ENCODE measurements at regions not wholly inside any gene's neighbourhood (a gene's known extent, or its start where the extent isn't known, plus 50 kb on each side); places are given as distances from the start of the nearest gene placed in this dataset.
"Not testable (repeated sequence)": the region's sequence is repeated elsewhere in the genome, so short reads cannot be mapped to it uniquely, and the experiment has no call there.

DNA sequence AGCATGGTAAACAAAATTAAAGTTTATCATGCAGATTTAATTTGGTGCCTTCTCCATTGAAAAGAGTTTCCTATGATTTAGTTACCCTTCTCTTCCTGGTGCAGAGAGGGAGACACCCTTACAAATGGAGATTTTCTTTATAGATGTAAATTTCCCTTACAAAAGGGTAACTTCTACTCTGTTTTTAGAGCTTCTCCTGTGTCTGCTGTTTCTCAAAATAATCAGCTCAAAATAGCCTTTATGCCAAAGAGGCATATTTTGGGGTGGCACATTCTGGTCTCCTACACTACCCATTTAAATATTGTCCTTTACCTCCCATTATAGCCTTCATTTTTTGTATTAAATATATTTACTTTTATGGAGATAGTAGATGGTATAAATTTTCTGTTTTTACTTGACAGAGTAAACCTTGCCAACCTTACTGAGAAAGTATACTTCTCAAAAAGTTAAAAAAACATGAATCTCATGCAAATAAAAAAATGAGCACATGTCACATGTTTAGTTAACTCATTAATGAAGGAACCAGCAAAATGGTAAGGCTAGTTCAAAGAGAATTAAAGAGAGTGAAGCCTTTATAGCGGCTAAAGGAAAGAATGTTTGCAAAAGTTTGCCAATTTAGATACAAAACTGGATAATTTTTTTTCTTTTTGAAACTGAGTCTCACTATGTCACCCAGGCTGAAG lies 83.3 kb upstream of the MSH6 start:
- H3K36me3 Mint-ChIP-seq (ENCODE audit: insufficient read depth): no peaks in the 10 kb centered on the region
- DNase-seq (ENCODE audit: low spot score in 2 of 2) (no peak), ATAC-seq (replicated peaks; ENCODE audit: extremely low read depth, poor library complexity, severe bottlenecking) (no peak)
- no peak overlapping the region for H3K4me3 Mint-ChIP-seq
- no peak overlapping the region for H3K27ac Mint-ChIP-seq (ENCODE audit: low read depth)
- peaks cover 21% of the 10 kb centered on the region for H3K27me3 Mint-ChIP-seq
- no peaks in the 10 kb centered on the region for H3K9me3 Mint-ChIP-seq
- no peaks in the 10 kb centered on the region for H3K4me1 Mint-ChIP-seq

- DNase-seq (ENCODE audit: low spot score in 2 of 2); H3K9me3 Mint-ChIP-seq; H3K27ac Mint-ChIP-seq (ENCODE audit: low read depth); ATAC-seq (replicated peaks; ENCODE audit: extremely low read depth, poor library complexity, severe bottlenecking); H3K4me3 Mint-ChIP-seq; H3K4me1 Mint-ChIP-seq; H3K36me3 Mint-ChIP-seq (ENCODE audit: insufficient read depth): not testable (repeated sequence)
- peaks cover 32% of the 10 kb centered on the region for H3K27me3 Mint-ChIP-seq
Measured at GRCh38 chr2:47698436-47698972, 84.4 kb upstream of the MSH6 start.

- H3K36me3 Mint-ChIP-seq (ENCODE audit: insufficient read depth); DNase-seq (ENCODE audit: low spot score in 2 of 2); ATAC-seq (replicated peaks; ENCODE audit: extremely low read depth, poor library complexity, severe bottlenecking); H3K4me3 Mint-ChIP-seq; H3K4me1 Mint-ChIP-seq; H3K27ac Mint-ChIP-seq (ENCODE audit: low read depth); H3K9me3 Mint-ChIP-seq: not testable (repeated sequence)
- H3K27me3 Mint-ChIP-seq: peaks cover 32% of the 10 kb centered on the region
Measured at GRCh38 chr2:47697681-47698435, 85.1 kb upstream of the MSH6 start.

- Mint-ChIP-seq H3K4me1 (no peaks in the 10 kb centered on the region), H3K27ac (ENCODE audit: low read depth) (no peak overlapping the region), H3K9me3 (no peaks in the 10 kb centered on the region), H3K27me3 (peaks cover 32% of the 10 kb centered on the region), H3K36me3 (ENCODE audit: insufficient read depth) (no peaks in the 10 kb centered on the region), H3K4me3 (no peak overlapping the region)
- no peak for ATAC-seq (replicated peaks; ENCODE audit: extremely low read depth, poor library complexity, severe bottlenecking)
- no peak for DNase-seq (ENCODE audit: low spot score in 2 of 2)
Measured at GRCh38 chr2:47697000-47697601, 85.8 kb upstream of the MSH6 start.

DNA sequence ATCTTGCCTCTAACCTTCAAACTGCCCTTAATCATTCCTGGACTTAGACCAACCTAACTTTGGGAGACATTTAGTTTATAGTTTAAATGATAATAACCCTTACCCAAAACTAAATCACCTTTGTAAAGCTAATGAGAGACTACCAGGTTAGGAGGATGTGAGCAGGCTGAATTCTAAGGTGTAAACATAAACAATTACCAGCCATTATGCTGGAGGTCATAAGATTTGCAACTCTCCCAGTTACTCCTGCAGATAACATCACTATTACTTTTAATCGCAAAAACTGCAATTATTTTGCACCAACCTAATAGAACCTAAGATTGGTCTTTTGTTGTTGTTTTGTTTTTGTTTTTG lies 86.5 kb upstream of the MSH6 start:
- H3K27ac Mint-ChIP-seq (ENCODE audit: low read depth): no peak overlapping the region
- no peak overlapping the region for H3K4me3 Mint-ChIP-seq
- H3K27me3 Mint-ChIP-seq: peaks cover 32% of the 10 kb centered on the region
- ATAC-seq (replicated peaks; ENCODE audit: extremely low read depth, poor library complexity, severe bottlenecking) (no peak), DNase-seq (ENCODE audit: low spot score in 2 of 2) (no peak)
- H3K4me1 Mint-ChIP-seq: no peaks in the 10 kb centered on the region
- no peaks in the 10 kb centered on the region for H3K9me3 Mint-ChIP-seq
- H3K36me3 Mint-ChIP-seq (ENCODE audit: insufficient read depth): no peaks in the 10 kb centered on the region

- ATAC-seq (replicated peaks; ENCODE audit: extremely low read depth, poor library complexity, severe bottlenecking): no peak
- no peak overlapping the region for H3K4me3 Mint-ChIP-seq
- no peaks in the 10 kb centered on the region for H3K9me3 Mint-ChIP-seq
- no peaks in the 10 kb centered on the region for H3K4me1 Mint-ChIP-seq
- no peak overlapping the region for H3K27ac Mint-ChIP-seq (ENCODE audit: low read depth)
- H3K27me3 Mint-ChIP-seq: peaks cover 32% of the 10 kb centered on the region
- DNase-seq (ENCODE audit: low spot score in 2 of 2): no peak
- H3K36me3 Mint-ChIP-seq (ENCODE audit: insufficient read depth): no peaks in the 10 kb centered on the region
Measured at GRCh38 chr2:47695800-47696477, 87.0 kb upstream of the MSH6 start.

- H3K36me3 Mint-ChIP-seq (ENCODE audit: insufficient read depth); DNase-seq (ENCODE audit: low spot score in 2 of 2); H3K9me3 Mint-ChIP-seq; ATAC-seq (replicated peaks; ENCODE audit: extremely low read depth, poor library complexity, severe bottlenecking); H3K4me3 Mint-ChIP-seq; H3K27ac Mint-ChIP-seq (ENCODE audit: low read depth); H3K4me1 Mint-ChIP-seq: not testable (repeated sequence)
- peaks cover 32% of the 10 kb centered on the region for H3K27me3 Mint-ChIP-seq
Measured at GRCh38 chr2:47694451-47694850, 88.5 kb upstream of the MSH6 start.

DNA sequence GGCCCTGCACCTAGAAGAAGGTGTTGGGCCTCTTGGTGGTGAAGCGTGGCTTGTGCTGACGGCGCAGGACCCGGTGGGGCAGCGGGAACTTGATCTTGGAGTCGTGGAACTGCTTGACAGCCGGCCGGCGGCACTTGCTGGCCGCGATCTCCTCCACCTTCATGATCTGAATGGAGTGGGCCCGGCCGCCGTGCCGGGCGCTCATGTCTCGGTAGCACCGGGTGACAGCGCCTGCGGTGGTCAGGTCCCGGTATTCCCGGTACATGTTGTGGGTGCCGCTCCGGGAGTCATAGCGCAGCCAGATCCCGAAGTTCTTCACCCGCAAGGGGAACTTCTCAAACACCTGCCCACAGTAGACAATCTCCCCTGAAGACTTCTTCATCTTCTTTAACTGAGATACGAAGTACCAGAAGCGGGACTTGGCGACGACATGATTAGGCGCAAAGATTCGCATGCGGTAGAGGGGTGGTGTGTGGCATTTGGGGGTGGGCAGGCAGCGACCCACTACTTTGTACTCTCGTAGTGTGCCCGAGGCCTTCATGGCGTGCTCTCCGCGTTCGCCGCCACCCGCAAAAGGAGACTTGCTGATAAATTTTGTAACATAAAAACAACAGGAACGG lies 92.1 kb upstream of the MSH6 start:
- DNase-seq (ENCODE audit: low spot score in 2 of 2); H3K9me3 Mint-ChIP-seq; H3K4me3 Mint-ChIP-seq; H3K4me1 Mint-ChIP-seq; ATAC-seq (replicated peaks; ENCODE audit: extremely low read depth, poor library complexity, severe bottlenecking); H3K36me3 Mint-ChIP-seq (ENCODE audit: insufficient read depth); H3K27ac Mint-ChIP-seq (ENCODE audit: low read depth): not testable (repeated sequence)
- H3K27me3 Mint-ChIP-seq: peaks cover 15% of the 10 kb centered on the region

DNA sequence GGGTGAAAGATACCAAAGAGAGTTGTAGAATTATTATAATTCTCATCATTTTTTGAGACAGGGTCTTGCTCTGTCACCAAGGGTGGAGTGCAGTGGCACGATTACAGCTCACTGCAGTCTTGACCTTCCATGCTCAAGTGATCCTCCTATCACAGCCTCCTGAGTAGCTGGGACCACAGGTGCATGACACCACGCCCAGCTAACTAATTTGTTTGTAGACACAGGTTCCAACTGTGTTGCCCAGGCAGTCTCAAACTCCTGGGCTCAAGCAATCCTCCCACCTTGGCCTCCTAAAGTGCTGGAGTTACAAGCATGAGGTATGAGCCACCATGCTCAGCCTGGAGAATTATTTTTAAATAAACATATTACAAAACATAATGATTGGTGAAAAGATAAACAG lies 92.8 kb upstream of the MSH6 start:
- no peak for ATAC-seq (replicated peaks; ENCODE audit: extremely low read depth, poor library complexity, severe bottlenecking)
- no peak for DNase-seq (ENCODE audit: low spot score in 2 of 2)
- Mint-ChIP-seq H3K9me3 (no peaks in the 10 kb centered on the region), H3K27ac (ENCODE audit: low read depth) (no peak overlapping the region), H3K4me1 (peaks cover 5% of the 10 kb centered on the region), H3K4me3 (no peak overlapping the region), H3K27me3 (peaks cover 11% of the 10 kb centered on the region), H3K36me3 (ENCODE audit: insufficient read depth) (no peaks in the 10 kb centered on the region)

- H3K9me3 Mint-ChIP-seq; H3K27ac Mint-ChIP-seq (ENCODE audit: low read depth); H3K4me1 Mint-ChIP-seq; DNase-seq (ENCODE audit: low spot score in 2 of 2); H3K36me3 Mint-ChIP-seq (ENCODE audit: insufficient read depth); H3K27me3 Mint-ChIP-seq; H3K4me3 Mint-ChIP-seq; ATAC-seq (replicated peaks; ENCODE audit: extremely low read depth, poor library complexity, severe bottlenecking): not testable (repeated sequence)
Measured at GRCh38 chr2:47689118-47689517, 93.8 kb upstream of the MSH6 start.

GRCh38 chr2:47688561-47688960 lies 94.4 kb upstream of the MSH6 start:
- Mint-ChIP-seq H3K27me3 (peaks cover under 1% of the 10 kb centered on the region), H3K36me3 (ENCODE audit: insufficient read depth) (no peaks in the 10 kb centered on the region), H3K9me3 (no peaks in the 10 kb centered on the region), H3K27ac (ENCODE audit: low read depth) (no peak overlapping the region), H3K4me1 (peaks cover 5% of the 10 kb centered on the region), H3K4me3 (no peak overlapping the region)
- DNase-seq (ENCODE audit: low spot score in 2 of 2) (no peak), ATAC-seq (replicated peaks; ENCODE audit: extremely low read depth, poor library complexity, severe bottlenecking) (no peak)

- H3K27ac Mint-ChIP-seq (ENCODE audit: low read depth): no peak overlapping the region
- H3K27me3 Mint-ChIP-seq: no peaks in the 10 kb centered on the region
- H3K4me3 Mint-ChIP-seq: no peak overlapping the region
- H3K36me3 Mint-ChIP-seq (ENCODE audit: insufficient read depth): no peaks in the 10 kb centered on the region
- no peak for ATAC-seq (replicated peaks; ENCODE audit: extremely low read depth, poor library complexity, severe bottlenecking)
- no peaks in the 10 kb centered on the region for H3K9me3 Mint-ChIP-seq
- DNase-seq (ENCODE audit: low spot score in 2 of 2): no peak
- peaks cover 5% of the 10 kb centered on the region for H3K4me1 Mint-ChIP-seq
Measured at GRCh38 chr2:47687856-47688255, 95.1 kb upstream of the MSH6 start.

Measured in central memory CD8-positive, alpha-beta T cell (primary cell).